Mucosa of descending colon (tissue), 3 donors: ENCODE measurements at regions not wholly inside any gene's neighbourhood (a gene's known extent, or its start where the extent isn't known, plus 50 kb on each side); places are given as distances from the start of the nearest gene placed in this dataset.

Experiments used
- ATAC-seq: fragments of 200-7000 bp; cut with Tn5 transposase; one replicate; pipeline ENCODE4 v1.9.1; 2020; ENCODE audit warnings: mild to moderate bottlenecking, moderate library complexity
- DNase-seq, 3 donors: peaks; one replicate each; pipeline ENCODE4 v3.0.0-alpha.2; 2020
- H3K36me3 ChIP-seq: fragments of 200-600 bp; one replicate; pipeline ENCODE4 v1.8.0; 2021; ENCODE audit warnings: low read depth, mild to moderate bottlenecking
- H3K4me1 ChIP-seq: fragments of 200-600 bp; one replicate; pipeline ENCODE4 v1.8.0; 2021; ENCODE audit warnings: low read depth, mild to moderate bottlenecking
- H3K4me3 ChIP-seq: fragments of 200-600 bp; one replicate; pipeline ENCODE4 v1.8.0; 2021; ENCODE audit warnings: mild to moderate bottlenecking
- H3K9me3 ChIP-seq: fragments of 200-600 bp; one replicate; pipeline ENCODE4 v1.8.0; 2021; ENCODE audit warnings: mild to moderate bottlenecking
- CTCF ChIP-seq: fragments of 200-600 bp; IDR thresholded peaks from one replicate; pipeline ENCODE4 v1.8.0; 2022; ENCODE audit warnings: antibody characterized with exemption, mild to moderate bottlenecking
- intact Hi-C, 2 donors: fragments of 100-400 bp; cut with DNase I in 1 of 2; cut with micrococcal nuclease in 1 of 2; formaldehyde crosslinking; loops; one replicate each; pipeline versions ENCODE4 v1.11.0 to v1.11.1; 2022; cut with DNase I, micrococcal nuclease
- donor health status: DM: no; HTN: no; CAD: no; lungs with moderate emphysema.
- donor health status: DM: no; HTN: no; CAD: no.
- donor health status: DM: no; HTN: yes; CAD: no.

GRCh38 chr11:82174610-82175009 lies 559.1 kb downstream of the FAM181B start:
- intact Hi-C loops: no loop called here
- Histone ChIP-seq H3K4me1 (no peaks in the 10 kb centered on the region), H3K36me3 (no peaks in the 10 kb centered on the region), H3K4me3 (no peak overlapping the region), H3K9me3 (no peaks in the 10 kb centered on the region)
- no peak for DNase-seq
- TF ChIP-seq CTCF: no peak
- ATAC-seq: no peak

- ATAC-seq (no peak), DNase-seq (no peak)
- no peak for TF ChIP-seq CTCF
- no peaks in the 10 kb centered on the region for H3K9me3 ChIP-seq
- H3K4me1 ChIP-seq: no peaks in the 10 kb centered on the region
- intact Hi-C loops: no loop called here
- H3K36me3 ChIP-seq: no peaks in the 10 kb centered on the region
- no peak overlapping the region for H3K4me3 ChIP-seq
These were observed 586.9 kb downstream of the FAM181B start for GRCh38 chr11:82146789-82147188.

- ATAC-seq: no peak
- DNase-seq: no peak
- intact Hi-C loops: no loop called here
- Histone ChIP-seq H3K4me1 (no peaks in the 10 kb centered on the region), H3K9me3 (no peaks in the 10 kb centered on the region), H3K36me3 (no peaks in the 10 kb centered on the region), H3K4me3 (no peak overlapping the region)
- TF ChIP-seq CTCF: no peak
These were observed 614.7 kb downstream of the FAM181B start for GRCh38 chr11:82118946-82119345.

GRCh38 chr11:82117362-82117761 lies 616.3 kb downstream of the FAM181B start:
- H3K4me1 ChIP-seq: no peaks in the 10 kb centered on the region
- DNase-seq (no peak), ATAC-seq (no peak)
- no peaks in the 10 kb centered on the region for H3K36me3 ChIP-seq
- H3K9me3 ChIP-seq: no peaks in the 10 kb centered on the region
- no peak overlapping the region for H3K4me3 ChIP-seq
- no peak for TF ChIP-seq CTCF
- intact Hi-C loops: no loop called here

- Histone ChIP-seq H3K9me3 (no peaks in the 10 kb centered on the region), H3K4me1 (no peaks in the 10 kb centered on the region), H3K36me3 (no peaks in the 10 kb centered on the region), H3K4me3 (no peak overlapping the region)
- intact Hi-C loops: no loop called here
- DNase-seq (no peak), ATAC-seq (no peak)
- TF ChIP-seq CTCF: no peak
These were observed 628.2 kb downstream of the FAM181B start for GRCh38 chr11:82105331-82105998.

- TF ChIP-seq CTCF: no peak
- no peaks in the 10 kb centered on the region for H3K36me3 ChIP-seq
- H3K4me1 ChIP-seq: no peaks in the 10 kb centered on the region
- ATAC-seq (no peak), DNase-seq (no peak)
- intact Hi-C loops: no loop called here
- H3K4me3 ChIP-seq: no peak overlapping the region
- H3K9me3 ChIP-seq: no peaks in the 10 kb centered on the region
These were observed 640.8 kb downstream of the FAM181B start for GRCh38 chr11:82092904-82093303.
